ENCODE measurements at regions not wholly inside any gene's neighbourhood (a gene's known extent, or its start where the extent isn't known, plus 50 kb on each side); places are given as distances from the start of the nearest gene placed in this dataset.
A peak's percentile ranks its signal among the peaks of the same experiment; 100 is the strongest.

DNA sequence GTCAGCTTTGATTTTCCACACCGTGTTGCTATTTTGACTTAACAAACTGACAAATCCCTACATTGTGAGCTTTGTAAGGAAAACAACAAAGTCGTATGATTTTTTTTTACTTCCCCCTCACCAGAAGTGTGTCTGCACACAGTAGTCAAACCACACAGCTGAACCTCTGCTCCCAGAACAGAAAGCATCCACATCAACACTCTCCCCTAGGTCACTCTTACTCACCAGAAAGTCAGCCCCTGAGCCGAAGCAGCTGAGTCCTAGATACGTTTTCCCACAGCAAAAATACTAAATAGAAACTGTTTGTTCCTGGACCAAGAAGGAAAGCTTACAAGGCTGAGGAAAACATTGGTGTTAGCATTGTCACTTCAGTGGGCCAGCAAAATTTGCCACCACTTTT, 305.7 kb downstream of the DHX15 start:
- ChIA-PET POLR2A (ENCODE audit: partially characterized antibody) (interaction anchor here (1.0 kb wide), 1 partner anchor 9 kb away, joined by 3 read pairs; no protein-coding TSS in a partner anchor), CTCF (ENCODE audit: partially characterized antibody) (interaction anchor here (0.6 to 1.2 kb wide), 3 partner anchors 9 to 71 kb away, joined by 3 to 4 read pairs (median 3); no protein-coding TSS in a partner anchor)
- no peak for TF ChIP-seq JUN (IDR thresholded peaks at IDR 0.05; ENCODE audit: low read depth, low read length)
- no peak for TF ChIP-seq NANOG (IDR thresholded peaks at IDR 0.05; ENCODE audit: insufficient read depth, low read depth, low read length, poor library complexity, severe bottlenecking)
- no peak for TF ChIP-seq CTBP2 (IDR thresholded peaks at IDR 0.05; ENCODE audit: borderline replicate concordance, insufficient read depth, insufficient read length, low read length)
- no peak for TF ChIP-seq KDM5A (IDR thresholded peaks at IDR 0.05; ENCODE audit: low read length)
- TF ChIP-seq TEAD4 (IDR thresholded peaks at IDR 0.05; ENCODE audit: low read depth, low read length): no peak
- TF ChIP-seq TCF12 (IDR thresholded peaks at IDR 0.05; ENCODE audit: low read depth, low read length): no peak
- no peak for TF ChIP-seq GABPA (IDR thresholded peaks at IDR 0.05; ENCODE audit: borderline replicate concordance, insufficient read depth, low read length)
- TF ChIP-seq SUZ12 (IDR thresholded peaks at IDR 0.05; ENCODE audit: low read length): no peak
- FAIRE-seq: peak; percentile 28
- WGBS, 2 experiments (ENCODE audit: extremely low coverage in 1 of 2, insufficient coverage in 1 of 2, insufficient read length in 1 of 2, insufficient replicate concordance in 2 of 2, low coverage in 1 of 2, low lambda C conversion rate in 2 of 2, missing lambda C conversion rate in 1 of 2): 87% methylated on average over 4 of the region's 4 CpGs; no CpG with 5 or more reads in 1 of the 2 experiments
- H3K23me2 ChIP-seq (ENCODE audit: low read depth, low read length): no peaks in the 10 kb centered on the region
- no peak overlapping the region for H2BK120ac ChIP-seq (replicated peaks; ENCODE audit: low read depth, low read length)
- no peak overlapping the region for H4K91ac ChIP-seq (replicated peaks; ENCODE audit: insufficient read length, low read length)
- H3K56ac ChIP-seq (replicated peaks; ENCODE audit: insufficient read length, low read depth, low read length): no peak overlapping the region
- H2BK12ac ChIP-seq (ENCODE audit: low read depth, low read length): no peak overlapping the region
- H3K4ac ChIP-seq (replicated peaks; ENCODE audit: insufficient read length, low read depth, low read length): no peak overlapping the region
- H3K4me3 ChIP-seq (ENCODE audit: extremely low read depth in 1 of 4, insufficient read depth in 2 of 4, low read depth in 3 of 4, low read length in 4 of 4): no peak overlapping the region
- H3K4me2 ChIP-seq (ENCODE audit: insufficient read depth in 1 of 2, low read depth in 2 of 2, low read length in 2 of 2): no peak overlapping the region
- no peak overlapping the region for H2AFZ ChIP-seq (ENCODE audit: low read length)
- H2BK15ac ChIP-seq (ENCODE audit: low read length): no peak overlapping the region
- H2AK5ac ChIP-seq (ENCODE audit: low read depth, low read length): no peak overlapping the region
- H4K20me1 ChIP-seq (replicated peaks in 1 of 2; ENCODE audit: control insufficient read depth in 1 of 2, insufficient read depth in 2 of 2, low read length in 2 of 2): no peaks in the 10 kb centered on the region
- H3K27ac ChIP-seq (ENCODE audit: low read depth, low read length): no peak overlapping the region
- no peak overlapping the region for H4K8ac ChIP-seq (ENCODE audit: extremely low read depth, insufficient read depth, low read length)
- no peaks in the 10 kb centered on the region for H3K27me3 ChIP-seq (replicated peaks in 1 of 4; ENCODE audit: control insufficient read depth in 3 of 4, extremely low read depth in 1 of 4, insufficient read depth in 3 of 4, low read length in 3 of 4)
- H3K14ac ChIP-seq (ENCODE audit: insufficient read length): no peak overlapping the region
- H3K79me1 ChIP-seq (ENCODE audit: low read depth, low read length): no peaks in the 10 kb centered on the region
- H3K36me3 ChIP-seq (ENCODE audit: control insufficient read depth in 2 of 4, insufficient read depth in 4 of 4, low read length in 3 of 4): no peaks in the 10 kb centered on the region
- DNase-seq (ENCODE audit: low read depth in 1 of 2, low spot score in 2 of 2): no peak
- no peak overlapping the region for H2BK5ac ChIP-seq (ENCODE audit: low read depth, low read length)
- H3K79me2 ChIP-seq (ENCODE audit: control insufficient read depth in 1 of 2, insufficient read depth in 2 of 2, low read length in 2 of 2): no peaks in the 10 kb centered on the region
- no peaks in the 10 kb centered on the region for H3K9me3 ChIP-seq (ENCODE audit: insufficient read depth in 2 of 2, low read depth in 1 of 2, low read length in 1 of 2)
- H3K4me1 ChIP-seq (replicated peaks in 1 of 4; ENCODE audit: control insufficient read depth in 3 of 4, insufficient read depth in 4 of 4, low read length in 3 of 4): peaks cover 2 to 9% (median 5%) of the 10 kb centered on the region in 4 experiments; a peak in 4 of 7 replicates
- H3K18ac ChIP-seq (ENCODE audit: extremely low read depth, low read length): no peak overlapping the region
- no peak overlapping the region for H3K9ac ChIP-seq (replicated peaks in 1 of 4; ENCODE audit: extremely low read depth in 1 of 4, low read depth in 3 of 4, low read length in 3 of 4)
- H3K23ac ChIP-seq (ENCODE audit: insufficient read length): no peak overlapping the region
- H2BK20ac ChIP-seq (ENCODE audit: low read length): no peak overlapping the region
- no peak overlapping the region for H4K5ac ChIP-seq (ENCODE audit: insufficient read length, low read depth, low read length)
